Skeletal muscle tissue (tissue), 3 donors: ENCODE measurements at regions not wholly inside any gene's neighbourhood (a gene's known extent, or its start where the extent isn't known, plus 50 kb on each side); places are given as distances from the start of the nearest gene placed in this dataset.

Experiments used
- H3K27ac ChIP-seq: one replicate; pipeline ENCODE4 v1.7.0; 2013; ENCODE audit warnings: mild to moderate bottlenecking, low read depth, low read length, inconsistent platforms
- H3K27me3 ChIP-seq, 3 donors: one replicate each; pipeline ENCODE4 v1.7.0; 2013; ENCODE audit warnings: low read length in 3 of 3; ENCODE audit not compliant: control insufficient read depth in 3 of 3, insufficient read depth in 3 of 3
- H3K36me3 ChIP-seq, 3 donors: one replicate each; pipeline ENCODE4 v1.7.0; 2013; ENCODE audit warnings: low read length in 3 of 3; ENCODE audit not compliant: control insufficient read depth in 3 of 3, insufficient read depth in 3 of 3
- H3K4me1 ChIP-seq, 3 donors: one replicate each; pipeline ENCODE4 v1.7.0; 2013; ENCODE audit warnings: low read length in 3 of 3, mild to moderate bottlenecking in 3 of 3; ENCODE audit not compliant: control insufficient read depth in 3 of 3, insufficient read depth in 3 of 3
- H3K4me3 ChIP-seq, 3 donors: one replicate each; pipeline ENCODE4 v1.7.0; 2013; ENCODE audit warnings: low read length in 3 of 3
- H3K9ac ChIP-seq, 3 donors: one replicate each; pipeline ENCODE4 v1.7.0; 2013; ENCODE audit warnings: low read length in 3 of 3, mild to moderate bottlenecking in 3 of 3, moderate library complexity in 2 of 3, low read depth in 1 of 3
- H3K9me3 ChIP-seq, 3 donors: one replicate each; pipeline ENCODE4 v1.7.0; 2013; ENCODE audit warnings: low read length in 3 of 3; ENCODE audit not compliant: control insufficient read depth in 3 of 3
- donor health status: Osteomylitis.

- Histone ChIP-seq H3K4me3 (no peak overlapping the region), H3K4me1 (peaks cover 31 to 42% (median 34%) of the 10 kb centered on the region in 3 donors), H3K27ac (no peak overlapping the region), H3K9me3 (no peaks in the 10 kb centered on the region), H3K9ac (no peak overlapping the region), H3K36me3 (no peaks in the 10 kb centered on the region), H3K27me3 (no peaks in the 10 kb centered on the region)
Measured at GRCh38 chr20:40307997-40308396, 381.0 kb downstream of the MAFB start.

- Histone ChIP-seq H3K27me3 (no peaks in the 10 kb centered on the region), H3K9me3 (no peaks in the 10 kb centered on the region), H3K27ac (no peak overlapping the region), H3K36me3 (no peaks in the 10 kb centered on the region), H3K4me1 (peaks cover 31 to 42% (median 34%) of the 10 kb centered on the region in 3 donors), H3K9ac (no peak overlapping the region), H3K4me3 (no peak overlapping the region)
Measured at GRCh38 chr20:40307268-40307667, 381.8 kb downstream of the MAFB start.

- Histone ChIP-seq H3K27me3 (no peaks in the 10 kb centered on the region), H3K4me3 (peak overlapping the region in 2 of 3 donors; percentile 15 to 45), H3K9me3 (no peaks in the 10 kb centered on the region), H3K9ac (no peak overlapping the region), H3K36me3 (no peaks in the 10 kb centered on the region), H3K4me1 (peaks cover 31 to 42% (median 34%) of the 10 kb centered on the region in 3 donors), H3K27ac (peak overlapping the region; percentile 76)
Measured at GRCh38 chr20:40305303-40305702, 383.7 kb downstream of the MAFB start.

- Histone ChIP-seq H3K36me3 (no peaks in the 10 kb centered on the region), H3K9ac (no peak overlapping the region), H3K9me3 (no peaks in the 10 kb centered on the region), H3K4me3 (no peak overlapping the region), H3K27me3 (no peaks in the 10 kb centered on the region), H3K4me1 (peaks cover 31 to 42% (median 34%) of the 10 kb centered on the region in 3 donors), H3K27ac (no peak overlapping the region)
Measured at GRCh38 chr20:40304119-40304613, 384.9 kb downstream of the MAFB start.

- no peak overlapping the region for H3K27ac ChIP-seq
- no peak overlapping the region for H3K9ac ChIP-seq
- peaks cover 10 to 16% (median 12%) of the 10 kb centered on the region in 3 donors for H3K4me1 ChIP-seq
Measured at GRCh38 chr20:40294747-40295146, 394.3 kb downstream of the MAFB start.

GRCh38 chr20:40294175-40294574 lies 394.9 kb downstream of the MAFB start:
- H3K36me3 ChIP-seq, result no peaks in the 10 kb centered on the region
- peaks cover 10 to 16% (median 12%) of the 10 kb centered on the region in 3 donors for H3K4me1 ChIP-seq
- peak overlapping the region; percentile 5 for H3K27ac ChIP-seq
- H3K27me3 ChIP-seq, result no peaks in the 10 kb centered on the region
- no peak overlapping the region for H3K4me3 ChIP-seq
- no peaks in the 10 kb centered on the region for H3K9me3 ChIP-seq
- no peak overlapping the region for H3K9ac ChIP-seq

More at GRCh38 chr20:40294747-40295146, 394.3 kb downstream of the MAFB start:
- no peaks in the 10 kb centered on the region for H3K9me3 ChIP-seq
- H3K27me3 ChIP-seq, result no peaks in the 10 kb centered on the region
- no peak overlapping the region for H3K4me3 ChIP-seq
- no peaks in the 10 kb centered on the region for H3K36me3 ChIP-seq

- no peaks in the 10 kb centered on the region for H3K9me3 ChIP-seq
- H3K27ac ChIP-seq, result peak overlapping the region; percentile 5
- H3K4me1 ChIP-seq, result peaks cover 10 to 16% (median 12%) of the 10 kb centered on the region in 3 donors
- no peak overlapping the region for H3K4me3 ChIP-seq
- H3K9ac ChIP-seq, result peak overlapping the region in 1 of 3 donors; percentile 13
- no peaks in the 10 kb centered on the region for H3K27me3 ChIP-seq
- no peaks in the 10 kb centered on the region for H3K36me3 ChIP-seq
Measured at GRCh38 chr20:40293740-40294139, 395.3 kb downstream of the MAFB start.

GRCh38 chr20:40291493-40292135 lies 397.4 kb downstream of the MAFB start:
- Histone ChIP-seq H3K4me1 (peaks cover 23 to 27% (median 26%) of the 10 kb centered on the region in 3 donors), H3K27me3 (no peaks in the 10 kb centered on the region), H3K4me3 (no peak overlapping the region)

GRCh38 chr20:40287683-40288082 lies 401.4 kb downstream of the MAFB start:
- Histone ChIP-seq H3K27ac (peak overlapping the region; percentile 43), H3K27me3 (no peaks in the 10 kb centered on the region), H3K9me3 (no peaks in the 10 kb centered on the region), H3K4me3 (no peak overlapping the region), H3K9ac (no peak overlapping the region), H3K36me3 (no peaks in the 10 kb centered on the region), H3K4me1 (peaks cover 20% of the 10 kb centered on the region in 3 donors)

More at GRCh38 chr20:40291493-40292135, 397.4 kb downstream of the MAFB start:
- no peak overlapping the region for H3K9ac ChIP-seq
- no peaks in the 10 kb centered on the region for H3K36me3 ChIP-seq
- no peaks in the 10 kb centered on the region for H3K9me3 ChIP-seq
- no peak overlapping the region for H3K27ac ChIP-seq

GRCh38 chr20:40286975-40287531 lies 402.0 kb downstream of the MAFB start:
- Histone ChIP-seq H3K36me3 (no peaks in the 10 kb centered on the region), H3K9ac (peak overlapping the region in 2 of 3 donors; percentile 23 to 42), H3K4me3 (peak overlapping the region; percentile 11 to 45 (median 23)), H3K9me3 (no peaks in the 10 kb centered on the region), H3K27me3 (no peaks in the 10 kb centered on the region), H3K4me1 (peaks cover 20% of the 10 kb centered on the region in 3 donors), H3K27ac (peak overlapping the region; percentile 43)
